H9 (cell line): ENCODE measurements at regions not wholly inside any gene's neighbourhood (a gene's known extent, or its start where the extent isn't known, plus 50 kb on each side); places are given as distances from the start of the nearest gene placed in this dataset.

Experiments used
- DNase-seq: peaks from one replicate; pipeline ENCODE4 v3.0.0-alpha.2; 2017
- H2AFZ ChIP-seq: one replicate; pipeline ENCODE4 v1.6.1; 2013; ENCODE audit warnings: mild to moderate bottlenecking, low read length, control low read depth, moderate library complexity
- H2AK5ac ChIP-seq: 2 replicates; pipeline ENCODE4 v1.6.1; 2013; ENCODE audit warnings: low read length, control low read depth, mixed read lengths; ENCODE audit not compliant: insufficient read length
- H2BK120ac ChIP-seq: one replicate; pipeline ENCODE4 v1.6.1; 2013; ENCODE audit warnings: low read depth, mild to moderate bottlenecking, low read length, control low read depth, inconsistent platforms; ENCODE audit not compliant: poor library complexity, severe bottlenecking
- H2BK12ac ChIP-seq: 2 replicates; pipeline ENCODE4 v1.6.1; 2013; ENCODE audit warnings: low read length, control low read depth, mixed read lengths, low read depth; ENCODE audit not compliant: insufficient read length
- H2BK15ac ChIP-seq: 2 replicates; pipeline ENCODE4 v1.6.1; 2013; ENCODE audit warnings: low read depth, low read length, control low read depth
- H2BK20ac ChIP-seq: one replicate; pipeline ENCODE4 v1.6.1; 2013; ENCODE audit warnings: low read depth, mild to moderate bottlenecking, low read length, control low read depth, inconsistent platforms; ENCODE audit not compliant: poor library complexity, severe bottlenecking
- H2BK5ac ChIP-seq: 2 replicates; pipeline ENCODE4 v1.6.1; 2013; ENCODE audit warnings: low read length, control low read depth, mixed read lengths; ENCODE audit not compliant: insufficient read length
- H3K14ac ChIP-seq: 2 replicates; pipeline ENCODE4 v1.6.1; 2013; ENCODE audit warnings: low read length, control low read depth; ENCODE audit not compliant: insufficient read depth
- H3K18ac ChIP-seq: 2 replicates; pipeline ENCODE4 v1.6.1; 2013; ENCODE audit warnings: low read depth, mild to moderate bottlenecking, mixed read lengths, low read length, control low read depth; ENCODE audit not compliant: insufficient read length
- H3K23ac ChIP-seq: 2 replicates; pipeline ENCODE4 v1.6.1; 2013; ENCODE audit warnings: low read length, control low read depth, mixed read lengths, low read depth; ENCODE audit not compliant: insufficient read length
- H3K23me2 ChIP-seq: 2 replicates; pipeline ENCODE4 v1.6.1; 2013; ENCODE audit warnings: low read depth, mild to moderate bottlenecking, mixed read lengths, low read length, control low read depth; ENCODE audit not compliant: insufficient read length, poor library complexity, severe bottlenecking
- H3K27ac ChIP-seq: 2 replicates; pipeline ENCODE4 v1.5.1; 2013; ENCODE audit warnings: low read length, control low read depth, mixed read lengths, low read depth; ENCODE audit not compliant: insufficient read length
- H3K27me3 ChIP-seq: 2 replicates; pipeline ENCODE4 v1.6.1; 2013; ENCODE audit warnings: low read length, control low read depth, inconsistent platforms; ENCODE audit not compliant: insufficient read depth
- H3K4ac ChIP-seq: 2 replicates; pipeline ENCODE4 v1.6.1; 2013; ENCODE audit warnings: low read depth, mild to moderate bottlenecking, control low read depth, inconsistent platforms, low read length, moderate library complexity
- H3K4me1 ChIP-seq: 2 replicates; pipeline ENCODE4 v1.6.1; 2013; ENCODE audit warnings: low read length, control low read depth, inconsistent platforms; ENCODE audit not compliant: insufficient read depth
- H3K4me2 ChIP-seq: 2 replicates; pipeline ENCODE4 v1.6.1; 2013; ENCODE audit warnings: low read length, control low read depth, mixed read lengths; ENCODE audit not compliant: insufficient read length, insufficient read depth
- H3K56ac ChIP-seq: 2 replicates; pipeline ENCODE4 v1.6.1; 2013; ENCODE audit warnings: low read depth, mild to moderate bottlenecking, mixed read lengths, low read length, control low read depth; ENCODE audit not compliant: insufficient read length
- H3K79me1 ChIP-seq: 2 replicates; pipeline ENCODE4 v1.6.1; 2013; ENCODE audit warnings: low read depth, mild to moderate bottlenecking, moderate library complexity, low read length, control low read depth, inconsistent platforms; ENCODE audit not compliant: insufficient read depth, poor library complexity, severe bottlenecking
- H3K79me2 ChIP-seq: 2 replicates; pipeline ENCODE4 v1.6.1; 2013; ENCODE audit warnings: low read length, control low read depth, inconsistent platforms; ENCODE audit not compliant: insufficient read depth
- H3K9ac ChIP-seq: 2 replicates; pipeline ENCODE4 v1.6.1; 2013; ENCODE audit warnings: low read length, control low read depth, mixed read lengths; ENCODE audit not compliant: insufficient read length; ENCODE audit errors: extremely low read depth
- H3K9me3 ChIP-seq: one replicate; pipeline ENCODE4 v1.6.1; 2013; ENCODE audit warnings: low read depth, low read length, inconsistent platforms; ENCODE audit not compliant: control insufficient read depth
- H3T11ph ChIP-seq: one replicate; pipeline ENCODE4 v1.6.1; 2013; ENCODE audit warnings: mild to moderate bottlenecking, low read length, control low read depth, inconsistent platforms
- H4K20me1 ChIP-seq: one replicate; pipeline ENCODE4 v1.6.1; 2013; ENCODE audit not compliant: control insufficient read depth, insufficient read length, insufficient read depth
- H4K5ac ChIP-seq: 2 replicates; pipeline ENCODE4 v1.6.1; 2013; ENCODE audit warnings: low read depth, mild to moderate bottlenecking, mixed read lengths, low read length, control low read depth; ENCODE audit not compliant: insufficient read length
- H4K8ac ChIP-seq: replicated peaks from 2 replicates; pipeline ENCODE4 v1.6.1; 2013; ENCODE audit warnings: low read length, control low read depth, mixed read lengths, low read depth; ENCODE audit not compliant: insufficient read length
- H4K91ac ChIP-seq: 2 replicates; pipeline ENCODE4 v1.6.1; 2013; ENCODE audit warnings: low read depth, mild to moderate bottlenecking, moderate library complexity, mixed read lengths, low read length, control low read depth; ENCODE audit not compliant: insufficient read length
- H3K27ac Mint-ChIP-seq, 3 experiments: 2 replicates in 2 of 3; 3 replicates in 1 of 3; pipeline ENCODE4 v1.8.0; 2020 to 2021; ENCODE audit warnings: mixed read lengths in 3 of 3, mild to moderate bottlenecking in 1 of 3, moderate library complexity in 1 of 3
- H3K27me3 Mint-ChIP-seq: 2 replicates; pipeline ENCODE4 v1.8.0; 2021; ENCODE audit warnings: low read depth, mild to moderate bottlenecking, moderate library complexity, mixed read lengths
- H3K36me3 Mint-ChIP-seq, 3 experiments: 2 replicates in 2 of 3; 3 replicates in 1 of 3; pipeline ENCODE4 v1.8.0; 2020 to 2021; ENCODE audit warnings: low read depth in 3 of 3, mixed read lengths in 3 of 3; ENCODE audit not compliant: insufficient read depth in 1 of 3
- H3K4me1 Mint-ChIP-seq, 2 experiments: 2 replicates each; pipeline ENCODE4 v1.8.0; 2020; ENCODE audit warnings: mixed read lengths in 2 of 2
- H3K4me3 Mint-ChIP-seq, 2 experiments: 2 replicates in 1 of 2; 3 replicates in 1 of 2; pipeline ENCODE4 v1.8.0; 2020 to 2021; ENCODE audit warnings: mild to moderate bottlenecking in 2 of 2, mixed read lengths in 2 of 2, moderate library complexity in 1 of 2
- H3K9me3 Mint-ChIP-seq, 2 experiments: 2 replicates in 1 of 2; 3 replicates in 1 of 2; pipeline ENCODE4 v1.8.0; 2020; ENCODE audit warnings: mild to moderate bottlenecking in 2 of 2, mixed read lengths in 2 of 2, moderate library complexity in 1 of 2
- CTCF ChIP-seq: fragments of 200-600 bp; sonication (generic); conservative IDR thresholded peaks from 3 replicates; pipeline ENCODE4 v1.8.0; 2021; ENCODE audit warnings: antibody characterized with exemption, mild to moderate bottlenecking
- WGBS: extraction: QIAGEN DNeasy Blood & Tissue Kit; methylation state at CpG from one replicate; pipeline ENCODE4 v1.1.7; 2013; ENCODE audit warnings: missing lambda C conversion rate, low lambda C conversion rate, mixed read lengths; ENCODE audit not compliant: insufficient read length; ENCODE audit errors: extremely low coverage; 5-methylcytosine and 5-hydroxymethylcytosine counted together

GRCh38 chr4:170214731-170215130 lies 125.0 kb upstream of the AADAT start:
- Histone ChIP-seq H3K23me2 (no peaks in the 10 kb centered on the region), H3K9ac (no peak overlapping the region), H3K27ac (no peak overlapping the region), H3T11ph (no peak overlapping the region), H2BK15ac (no peak overlapping the region), H3K4me1 (no peaks in the 10 kb centered on the region), H3K23ac (no peak overlapping the region), H3K56ac (no peak overlapping the region), H2BK120ac (no peak overlapping the region), H4K5ac (no peak overlapping the region), H4K91ac (no peak overlapping the region), H4K8ac (no peak overlapping the region), H3K14ac (no peak overlapping the region), H3K79me2 (no peaks in the 10 kb centered on the region), H2BK20ac (no peak overlapping the region), H4K20me1 (no peaks in the 10 kb centered on the region), H3K9me3 (peaks cover 10% of the 10 kb centered on the region), H3K18ac (no peak overlapping the region), H3K4ac (no peak overlapping the region), H3K79me1 (no peaks in the 10 kb centered on the region), H2BK5ac (no peak overlapping the region), H2BK12ac (no peak overlapping the region), H2AFZ (no peak overlapping the region), H2AK5ac (no peak overlapping the region), H3K27me3 (no peaks in the 10 kb centered on the region), H3K4me2 (no peak overlapping the region)
- no CpG with 5 or more reads among the region's 1 CpG for WGBS
- no peak overlapping the region for H3K4me3 Mint-ChIP-seq
- no peak for DNase-seq
- peaks cover 51 to 69% of the 10 kb centered on the region in 2 experiments for H3K9me3 Mint-ChIP-seq
- no peaks in the 10 kb centered on the region for H3K4me1 Mint-ChIP-seq
- peaks cover 4% of the 10 kb centered on the region for H3K27me3 Mint-ChIP-seq
- H3K36me3 Mint-ChIP-seq: peaks cover 14 to 47% (median 30%) of the 10 kb centered on the region in 3 experiments
- TF ChIP-seq CTCF: no peak
- H3K27ac Mint-ChIP-seq: no peak overlapping the region
